MM.1S (cell line): ENCODE measurements at regions not wholly inside any gene's neighbourhood (a gene's known extent, or its start where the extent isn't known, plus 50 kb on each side); places are given as distances from the start of the nearest gene placed in this dataset.

Source experiments
- EZH2 ChIP-seq: fragments of 300-600 bp; sonication (generic); optimal IDR thresholded peaks from 2 replicates; pipeline ENCODE3; 2017; ENCODE audit warnings: low read depth, mild to moderate bottlenecking, antibody characterized with exemption, low read length, mixed read lengths
- TF ChIP-seq, protein P1 (sequence below): fragments of 300-600 bp; sonication (generic); IDR thresholded peaks from 2 replicates; pipeline ENCODE4 v1.5.1; 2016; ENCODE audit warnings: antibody characterized with exemption, low read length, mixed read lengths

DNA sequence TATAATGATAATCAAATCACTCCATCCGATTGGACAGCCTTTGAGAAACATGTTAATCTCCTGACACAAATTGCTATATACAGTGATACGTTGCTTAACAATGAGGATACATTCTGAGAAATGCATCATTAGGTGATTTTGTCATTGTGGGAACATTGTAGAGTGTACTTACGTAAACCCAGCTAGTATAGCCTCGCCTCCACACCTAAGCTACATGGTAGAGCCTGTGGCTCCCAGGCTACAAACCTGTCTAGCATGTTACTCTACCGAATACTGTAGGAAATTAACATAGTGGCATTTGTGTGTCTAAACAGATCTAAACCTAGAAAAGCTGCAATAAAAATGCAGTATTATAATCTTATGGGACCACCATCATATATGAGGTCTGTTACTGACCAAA lies 128.6 kb upstream of the PWP1 start:
- no peak for TF ChIP-seq EZH2
- TF ChIP-seq, protein P1, sequence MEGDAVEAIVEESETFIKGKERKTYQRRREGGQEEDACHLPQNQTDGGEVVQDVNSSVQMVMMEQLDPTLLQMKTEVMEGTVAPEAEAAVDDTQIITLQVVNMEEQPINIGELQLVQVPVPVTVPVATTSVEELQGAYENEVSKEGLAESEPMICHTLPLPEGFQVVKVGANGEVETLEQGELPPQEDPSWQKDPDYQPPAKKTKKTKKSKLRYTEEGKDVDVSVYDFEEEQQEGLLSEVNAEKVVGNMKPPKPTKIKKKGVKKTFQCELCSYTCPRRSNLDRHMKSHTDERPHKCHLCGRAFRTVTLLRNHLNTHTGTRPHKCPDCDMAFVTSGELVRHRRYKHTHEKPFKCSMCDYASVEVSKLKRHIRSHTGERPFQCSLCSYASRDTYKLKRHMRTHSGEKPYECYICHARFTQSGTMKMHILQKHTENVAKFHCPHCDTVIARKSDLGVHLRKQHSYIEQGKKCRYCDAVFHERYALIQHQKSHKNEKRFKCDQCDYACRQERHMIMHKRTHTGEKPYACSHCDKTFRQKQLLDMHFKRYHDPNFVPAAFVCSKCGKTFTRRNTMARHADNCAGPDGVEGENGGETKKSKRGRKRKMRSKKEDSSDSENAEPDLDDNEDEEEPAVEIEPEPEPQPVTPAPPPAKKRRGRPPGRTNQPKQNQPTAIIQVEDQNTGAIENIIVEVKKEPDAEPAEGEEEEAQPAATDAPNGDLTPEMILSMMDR, result no peak
